ENCODE measurements at regions not wholly inside any gene's neighbourhood (a gene's known extent, or its start where the extent isn't known, plus 50 kb on each side); places are given as distances from the start of the nearest gene placed in this dataset.

DNA sequence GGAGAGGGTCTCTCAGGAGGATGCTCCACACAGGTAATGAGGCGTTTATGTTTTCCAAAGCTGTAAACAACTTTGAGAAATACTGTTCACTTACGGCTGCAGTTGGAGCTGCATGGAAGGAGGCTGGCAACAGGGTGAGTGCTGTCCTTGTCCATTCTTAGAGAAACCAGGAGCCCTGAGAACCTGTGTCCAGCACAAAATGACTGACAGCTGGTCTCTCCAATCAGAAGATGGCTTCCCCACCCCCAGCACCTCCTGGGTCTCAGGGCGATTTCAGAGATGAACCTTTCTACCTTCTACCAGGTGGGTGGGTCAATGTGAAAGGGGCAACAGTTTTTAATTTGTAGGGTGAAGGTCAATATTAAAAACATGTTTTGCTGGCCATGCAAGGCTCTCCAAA, 353.6 kb downstream of the NPHP4 start:
- TF ChIP-seq, protein P1, sequence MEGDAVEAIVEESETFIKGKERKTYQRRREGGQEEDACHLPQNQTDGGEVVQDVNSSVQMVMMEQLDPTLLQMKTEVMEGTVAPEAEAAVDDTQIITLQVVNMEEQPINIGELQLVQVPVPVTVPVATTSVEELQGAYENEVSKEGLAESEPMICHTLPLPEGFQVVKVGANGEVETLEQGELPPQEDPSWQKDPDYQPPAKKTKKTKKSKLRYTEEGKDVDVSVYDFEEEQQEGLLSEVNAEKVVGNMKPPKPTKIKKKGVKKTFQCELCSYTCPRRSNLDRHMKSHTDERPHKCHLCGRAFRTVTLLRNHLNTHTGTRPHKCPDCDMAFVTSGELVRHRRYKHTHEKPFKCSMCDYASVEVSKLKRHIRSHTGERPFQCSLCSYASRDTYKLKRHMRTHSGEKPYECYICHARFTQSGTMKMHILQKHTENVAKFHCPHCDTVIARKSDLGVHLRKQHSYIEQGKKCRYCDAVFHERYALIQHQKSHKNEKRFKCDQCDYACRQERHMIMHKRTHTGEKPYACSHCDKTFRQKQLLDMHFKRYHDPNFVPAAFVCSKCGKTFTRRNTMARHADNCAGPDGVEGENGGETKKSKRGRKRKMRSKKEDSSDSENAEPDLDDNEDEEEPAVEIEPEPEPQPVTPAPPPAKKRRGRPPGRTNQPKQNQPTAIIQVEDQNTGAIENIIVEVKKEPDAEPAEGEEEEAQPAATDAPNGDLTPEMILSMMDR (IDR thresholded peaks at IDR 0.05) = no peak
- no peak for TF ChIP-seq POLR2AphosphoS5 (IDR thresholded peaks at IDR 0.05)
- TF ChIP-seq POLR2A (IDR thresholded peaks at IDR 0.05) = no peak
- no peak for TF ChIP-seq EP300 (IDR thresholded peaks at IDR 0.05)
